Fibroblast of villous mesenchyme (primary cell): ENCODE measurements at regions not wholly inside any gene's neighbourhood (a gene's known extent, or its start where the extent isn't known, plus 50 kb on each side); places are given as distances from the start of the nearest gene placed in this dataset.

ENCODE experiments used
- DNase-seq: peaks from one replicate; pipeline ENCODE4 v3.0.0-alpha.2; 2010; ENCODE audit warnings: low read depth
- H3K4me3 ChIP-seq: 2 replicates; pipeline ENCODE4 v1.5.1; 2011; ENCODE audit warnings: low read depth, mild to moderate bottlenecking, low read length
- TF ChIP-seq, protein P1 (sequence below): IDR thresholded peaks from 2 replicates; pipeline ENCODE4 v1.5.1; 2012; ENCODE audit warnings: low read depth, mild to moderate bottlenecking, low read length; ENCODE audit not compliant: insufficient read depth

DNA sequence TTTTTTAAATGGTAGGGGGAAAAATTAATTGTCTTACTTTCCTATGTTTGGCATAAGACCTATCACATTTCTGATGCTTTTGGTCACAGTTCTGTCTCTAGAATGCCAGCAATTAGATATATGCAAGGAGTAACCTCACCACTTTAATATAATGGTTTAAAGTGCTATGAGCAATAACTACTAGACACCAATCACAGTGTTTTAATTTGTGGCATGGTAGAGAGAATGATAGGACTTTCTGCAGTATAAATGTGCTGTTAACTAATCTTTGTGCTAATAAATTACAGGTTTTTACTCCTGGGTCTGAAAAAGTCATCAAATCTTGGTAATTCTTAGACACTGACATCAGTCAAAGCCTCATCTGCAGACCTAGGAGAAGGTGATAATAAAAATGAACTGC is 2110.3 kb downstream of the NCAM2 start:
- TF ChIP-seq, protein P1, sequence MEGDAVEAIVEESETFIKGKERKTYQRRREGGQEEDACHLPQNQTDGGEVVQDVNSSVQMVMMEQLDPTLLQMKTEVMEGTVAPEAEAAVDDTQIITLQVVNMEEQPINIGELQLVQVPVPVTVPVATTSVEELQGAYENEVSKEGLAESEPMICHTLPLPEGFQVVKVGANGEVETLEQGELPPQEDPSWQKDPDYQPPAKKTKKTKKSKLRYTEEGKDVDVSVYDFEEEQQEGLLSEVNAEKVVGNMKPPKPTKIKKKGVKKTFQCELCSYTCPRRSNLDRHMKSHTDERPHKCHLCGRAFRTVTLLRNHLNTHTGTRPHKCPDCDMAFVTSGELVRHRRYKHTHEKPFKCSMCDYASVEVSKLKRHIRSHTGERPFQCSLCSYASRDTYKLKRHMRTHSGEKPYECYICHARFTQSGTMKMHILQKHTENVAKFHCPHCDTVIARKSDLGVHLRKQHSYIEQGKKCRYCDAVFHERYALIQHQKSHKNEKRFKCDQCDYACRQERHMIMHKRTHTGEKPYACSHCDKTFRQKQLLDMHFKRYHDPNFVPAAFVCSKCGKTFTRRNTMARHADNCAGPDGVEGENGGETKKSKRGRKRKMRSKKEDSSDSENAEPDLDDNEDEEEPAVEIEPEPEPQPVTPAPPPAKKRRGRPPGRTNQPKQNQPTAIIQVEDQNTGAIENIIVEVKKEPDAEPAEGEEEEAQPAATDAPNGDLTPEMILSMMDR = no peak
- no peak overlapping the region for H3K4me3 ChIP-seq
- DNase-seq = no peak

DNA sequence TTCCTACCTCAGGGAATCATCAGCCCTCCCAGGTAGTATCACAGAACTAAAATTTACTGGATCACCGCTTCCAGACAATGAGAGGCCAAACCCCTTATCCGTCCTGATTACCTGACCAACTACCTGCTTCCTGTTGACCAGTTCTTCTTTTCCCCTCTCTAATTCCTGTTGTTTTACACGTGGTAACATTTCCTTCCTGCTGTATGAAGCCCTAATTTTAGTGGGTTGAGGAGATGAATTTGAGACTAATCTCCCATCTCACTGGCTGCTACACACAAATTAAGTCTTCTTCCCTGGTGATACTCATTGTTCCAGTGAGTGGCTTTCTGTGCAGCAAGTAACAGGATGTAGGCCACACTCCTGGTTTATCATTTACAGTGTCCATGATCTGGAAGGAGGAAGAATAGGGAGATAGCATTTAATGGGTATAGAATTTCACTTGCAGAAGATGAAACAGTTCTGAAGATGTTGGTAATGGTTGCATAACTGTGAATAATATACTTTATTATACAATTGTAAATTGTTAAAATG is 2112.9 kb downstream of the NCAM2 start:
- H3K4me3 ChIP-seq = no peak overlapping the region
- TF ChIP-seq, protein P1 = no peak
- no peak for DNase-seq

DNA sequence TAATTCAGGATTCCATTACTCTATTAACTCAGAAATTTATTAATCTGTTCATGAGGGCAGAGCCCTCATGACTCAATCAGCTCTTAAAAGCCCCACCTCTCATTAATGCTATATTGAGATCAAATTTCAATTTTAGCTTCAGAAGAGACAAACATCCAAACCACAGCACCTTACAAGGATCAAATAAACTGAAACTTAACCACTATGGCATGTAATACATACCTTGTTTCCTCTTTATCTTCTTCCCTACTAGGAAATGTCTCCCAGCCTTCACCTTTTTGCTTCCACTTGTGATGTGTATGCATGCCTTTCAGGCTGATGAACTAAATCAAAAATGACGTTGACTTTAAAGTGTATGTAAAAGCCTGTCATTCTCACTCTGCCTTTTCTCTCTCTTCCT is 2121.3 kb downstream of the NCAM2 start:
- DNase-seq = no peak
- no peak overlapping the region for H3K4me3 ChIP-seq
- TF ChIP-seq, protein P1 = no peak

GRCh38 chr21:23127973-23128372 is 2129.8 kb downstream of the NCAM2 start:
- H3K4me3 ChIP-seq = no peak overlapping the region
- TF ChIP-seq, protein P1 = no peak
- DNase-seq = no peak

GRCh38 chr21:23130308-23130707 is 2132.1 kb downstream of the NCAM2 start:
- no peak overlapping the region for H3K4me3 ChIP-seq
- TF ChIP-seq, protein P1 = no peak
- no peak for DNase-seq

DNA sequence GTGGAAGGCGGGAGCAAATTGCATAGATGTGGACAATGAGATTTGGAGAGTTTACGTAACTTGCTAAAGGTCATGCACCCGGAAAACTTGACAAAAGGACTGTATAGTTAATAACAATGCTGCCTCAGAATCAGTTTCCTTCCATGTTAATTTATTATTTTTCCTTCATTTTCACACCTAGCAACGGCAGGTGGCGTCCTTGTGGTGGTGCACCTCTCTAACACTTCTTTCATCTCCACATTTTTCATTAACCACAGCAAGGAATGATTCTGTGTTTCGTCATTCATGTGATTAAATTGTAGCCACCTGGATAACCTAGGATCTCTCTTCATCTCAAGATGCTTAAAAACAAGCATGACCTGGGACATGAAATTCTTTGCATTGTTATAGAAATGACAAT is 2133.0 kb downstream of the NCAM2 start:
- no peak overlapping the region for H3K4me3 ChIP-seq
- DNase-seq = no peak
- TF ChIP-seq, protein P1 = no peak

GRCh38 chr21:23138797-23139196 is 2140.6 kb downstream of the NCAM2 start:
- no peak for DNase-seq
- H3K4me3 ChIP-seq = no peak overlapping the region
- TF ChIP-seq, protein P1 = no peak
